ENCODE measurements at regions not wholly inside any gene's neighbourhood (a gene's known extent, or its start where the extent isn't known, plus 50 kb on each side); places are given as distances from the start of the nearest gene placed in this dataset.
"Not testable (repeated sequence)": the region's sequence is repeated elsewhere in the genome, so short reads cannot be mapped to it uniquely, and the experiment has no call there.

GRCh38 chr18:14188751-14189406 is 56.6 kb upstream of the ZNF519 start:
- DNase-seq, result not testable (repeated sequence)
